K562 (cell line): ENCODE measurements at regions not wholly inside any gene's neighbourhood (a gene's known extent, or its start where the extent isn't known, plus 50 kb on each side); places are given as distances from the start of the nearest gene placed in this dataset.

Experiments
- ATAC-seq: fragments of 200-7000 bp; cut with Tn5 transposase; 3 replicates; pipeline ENCODE4 v1.9.1; 2020; ENCODE audit warnings: moderate library complexity
- BruUV-seq: library from RNA; stranded (reverse); fragments of 400-500 nt; replicated peaks from 2 replicates; lab custom pipeline; 2021; lab: Mats Ljungman, UMichigan
- CTCF ChIA-PET: fragments of 300-600 bp; formaldehyde crosslinking; extraction: SDS; loops from one replicate; lab custom pipeline; 2021; ENCODE audit warnings: low intra/inter-chr PET ratio; lab: Yijun Ruan, JAX
- POLR2A ChIA-PET: fragments of 300-600, 350-650 bp; sonication (Branson Sonifier 250); formaldehyde crosslinking; extraction: SDS; loops from one replicate; lab custom pipeline; 2021; ENCODE audit warnings: antibody characterized with exemption, inconsistent platforms; lab: Yijun Ruan, JAX
- DNase-seq, 4 experiments: peaks; one replicate each; pipeline versions ENCODE4 v3.0.0 to v3.0.0-alpha.2; 2011 to 2018; ENCODE audit warnings: low spot score in 3 of 4, mixed read lengths in 3 of 4; ENCODE audit errors: extremely low read depth in 1 of 4
- FAIRE-seq: peaks from 2 replicates; lab custom pipeline; 2011; peaks lifted over from hg19 to GRCh38; lab: Jason Lieb, UNC
- H2AFZ ChIP-seq: 2 replicates; pipeline ENCODE4 v1.6.0; 2011; ENCODE audit warnings: low read depth, low read length, control low read depth, inconsistent platforms
- H3K27ac ChIP-seq: fragments of 200-600 bp; 3 replicates; pipeline ENCODE4 v1.8.0; 2011; ENCODE audit warnings: low read depth, mild to moderate bottlenecking, control low read depth, inconsistent platforms, low read length, moderate library complexity, mixed read lengths; ENCODE audit errors: extremely low read depth
- H3K27me3 ChIP-seq, 2 experiments: fragments of 300-600 bp in 1 of 2; 2 replicates in 1 of 2; 3 replicates in 1 of 2; pipeline versions ENCODE4 v1.6.0 to v1.8.0; 2011; ENCODE audit warnings: inconsistent platforms in 2 of 2, low read length in 2 of 2, mild to moderate bottlenecking in 1 of 2, mixed read lengths in 1 of 2, moderate library complexity in 1 of 2; ENCODE audit not compliant: control insufficient read depth in 2 of 2, insufficient read depth in 2 of 2
- H3K36me3 ChIP-seq: fragments of 300-600 bp; 3 replicates; pipeline ENCODE4 v1.8.0; 2011; ENCODE audit warnings: mild to moderate bottlenecking, low read length, inconsistent platforms; ENCODE audit not compliant: control insufficient read depth, insufficient read depth
- H3K4me1 ChIP-seq, 2 experiments: fragments of 200-600 bp in 1 of 2; replicated peaks in 1 of 2; 2 replicates in 1 of 2; 3 replicates in 1 of 2; pipeline versions ENCODE4 v1.5.1 to v1.8.0; 2011; ENCODE audit warnings: inconsistent platforms in 2 of 2, low read length in 2 of 2, mild to moderate bottlenecking in 1 of 2, mixed read lengths in 1 of 2, moderate library complexity in 1 of 2; ENCODE audit not compliant: control insufficient read depth in 2 of 2, insufficient read depth in 2 of 2
- H3K4me2 ChIP-seq: 2 replicates; pipeline ENCODE4 v1.6.1; 2011; ENCODE audit warnings: low read length, control low read depth, inconsistent platforms, mixed read lengths; ENCODE audit not compliant: insufficient read depth
- H3K4me3 ChIP-seq: fragments of 200-600 bp; sonication (generic), shearing (Covaris generic); 2 replicates; pipeline ENCODE4 v1.5.1; 2016; ENCODE audit warnings: control low read depth, inconsistent platforms
- H3K79me2 ChIP-seq: fragments of 200-600 bp; 3 replicates; pipeline ENCODE4 v1.8.0; 2011; ENCODE audit warnings: low read length, inconsistent platforms; ENCODE audit not compliant: control insufficient read depth, insufficient read depth
- H3K9ac ChIP-seq, 2 experiments: 2 replicates each; pipeline versions ENCODE4 v1.6.0 to v1.6.1; 2011; ENCODE audit warnings: low read depth in 2 of 2, low read length in 2 of 2, control low read depth in 1 of 2, inconsistent platforms in 1 of 2, mild to moderate bottlenecking in 1 of 2, mixed read lengths in 1 of 2; ENCODE audit not compliant: insufficient read depth in 1 of 2
- H3K9me1 ChIP-seq: one replicate; pipeline ENCODE4 v1.6.0; 2011; ENCODE audit warnings: inconsistent platforms, mild to moderate bottlenecking, low read length, moderate library complexity; ENCODE audit not compliant: control insufficient read depth, insufficient read depth
- H3K9me3 ChIP-seq: replicated peaks from 2 replicates; pipeline ENCODE4 v1.5.1; 2011; ENCODE audit warnings: low read depth, low read length, inconsistent platforms; ENCODE audit not compliant: control insufficient read depth, insufficient read depth
- H4K20me1 ChIP-seq: replicated peaks from 2 replicates; pipeline ENCODE4 v1.6.1; 2011; ENCODE audit warnings: low read length, inconsistent platforms, mixed read lengths; ENCODE audit not compliant: control insufficient read depth, insufficient read depth
- ATF4 ChIP-seq: fragments of 450-650 bp; formaldehyde crosslinking; IDR thresholded peaks from 2 replicates; pipeline ENCODE4 v1.4.0; 2022; ENCODE audit warnings: mild to moderate bottlenecking, moderate library complexity
- BCOR ChIP-seq: fragments of 450-650 bp; IDR thresholded peaks from 2 replicates; pipeline ENCODE4 v1.6.1; 2016
- CBFA2T2 ChIP-seq: fragments of 450-650 bp; conservative IDR thresholded peaks from 2 replicates; pipeline ENCODE4 v1.6.1; 2017; ENCODE audit warnings: mild to moderate bottlenecking
- CREM ChIP-seq: IDR thresholded peaks from 2 replicates; pipeline ENCODE4 v1.6.1; 2014; ENCODE audit warnings: antibody characterized with exemption, low read depth
- DMBX1 ChIP-seq: fragments of 250-450 bp; sonication (Bioruptor Pico); IDR thresholded peaks from 2 replicates; pipeline ENCODE4 v1.8.0; 2022; ENCODE audit warnings: inconsistent platforms, mild to moderate bottlenecking, moderate library complexity, borderline replicate concordance
- EGR1 ChIP-seq: fragments of 450-650 bp; conservative IDR thresholded peaks from 2 replicates; pipeline ENCODE4 v1.6.1; 2017; ENCODE audit warnings: mild to moderate bottlenecking
- ILF3 ChIP-seq: fragments of 450-650 bp; IDR thresholded peaks from 2 replicates; pipeline ENCODE4 v1.6.1; 2018; ENCODE audit warnings: antibody characterized with exemption, mild to moderate bottlenecking, moderate library complexity, borderline replicate concordance
- KAT7 ChIP-seq: sonication (generic); formaldehyde crosslinking; IDR thresholded peaks from 2 replicates; pipeline ENCODE4 v1.8.0; 2022; ENCODE audit warnings: missing genetic modification reagents, mild to moderate bottlenecking, borderline replicate concordance
- KDM2B ChIP-seq: fragments of 250-450 bp; sonication (Bioruptor Pico); IDR thresholded peaks from 2 replicates; pipeline ENCODE4 v1.8.0; 2021; ENCODE audit warnings: mild to moderate bottlenecking, moderate library complexity
- NKRF ChIP-seq: fragments of 450-650 bp; IDR thresholded peaks from 2 replicates; pipeline ENCODE4 v1.6.1; 2016; ENCODE audit warnings: borderline replicate concordance
- PHB ChIP-seq: fragments of 250-450 bp; sonication (Bioruptor Pico); IDR thresholded peaks from 2 replicates; pipeline ENCODE4 v1.5.0; 2021
- RNF2 ChIP-seq: sonication (generic); IDR thresholded peaks from 2 replicates; pipeline ENCODE4 v1.6.1; 2016
- TEAD2 ChIP-seq: fragments of 450-650 bp; IDR thresholded peaks from 2 replicates; pipeline ENCODE4 v1.6.1; 2016; ENCODE audit warnings: missing genetic modification characterization, control low read depth, missing compliant biosample characterization
- TOE1 ChIP-seq, 2 experiments: fragments of 450-650 bp in 1 of 2; sonication (generic) in 1 of 2; formaldehyde crosslinking in 1 of 2; IDR thresholded peaks; 2 replicates each; pipeline versions ENCODE4 v1.7.1 to v1.8.0; 2016 to 2022; ENCODE audit warnings: borderline replicate concordance in 2 of 2, mild to moderate bottlenecking in 2 of 2, antibody characterized with exemption in 1 of 2, inconsistent platforms in 1 of 2, low read depth in 1 of 2, missing genetic modification reagents in 1 of 2, moderate library complexity in 1 of 2
- ZNF174 ChIP-seq: fragments of 250-450 bp; sonication (Bioruptor Pico); IDR thresholded peaks from 2 replicates; pipeline ENCODE4 v1.4.0; 2020; ENCODE audit warnings: mild to moderate bottlenecking
- ZNF76 ChIP-seq: fragments of 250-450 bp; sonication (Bioruptor Pico); IDR thresholded peaks from 2 replicates; pipeline ENCODE4 v1.4.0; 2020; ENCODE audit warnings: mild to moderate bottlenecking, moderate library complexity, borderline replicate concordance
- ZSCAN32 ChIP-seq: fragments of 450-650 bp; formaldehyde crosslinking; IDR thresholded peaks from 2 replicates; pipeline ENCODE4 v1.4.0; 2020; ENCODE audit warnings: mild to moderate bottlenecking, moderate library complexity
- WGBS: fragments of 100-300 bp; shearing (Covaris generic); methylation state at CpG from one replicate; pipeline ENCODE4 v1.1.6; 2016; ENCODE audit warnings: low coverage, mixed read lengths; ENCODE audit not compliant: insufficient coverage; ENCODE audit errors: missing lambda C conversion rate; 5-methylcytosine and 5-hydroxymethylcytosine counted together
- in situ Hi-C: fragments of 300-500 bp; cut with MboI; formaldehyde crosslinking; loops from 4 replicates; pipeline ENCODE4 v1.15.0; 2018; ENCODE audit warnings: inconsistent platforms, mixed read lengths
- intact Hi-C: fragments of 100-400 bp; cut with micrococcal nuclease; formaldehyde crosslinking; loops from 2 replicates; pipeline ENCODE4 v1.14.2; 2022
- TF ChIP-seq, protein P1 (sequence below): sonication (generic); formaldehyde crosslinking; IDR thresholded peaks from 2 replicates; pipeline ENCODE4 v1.8.0; 2022; ENCODE audit warnings: mild to moderate bottlenecking, low read depth, missing genetic modification reagents
- TF ChIP-seq, protein P2 (sequence below), 2 experiments: fragments of 450-650 bp; IDR thresholded peaks; 2 replicates each; pipeline ENCODE4 v1.6.1; 2016

DNA sequence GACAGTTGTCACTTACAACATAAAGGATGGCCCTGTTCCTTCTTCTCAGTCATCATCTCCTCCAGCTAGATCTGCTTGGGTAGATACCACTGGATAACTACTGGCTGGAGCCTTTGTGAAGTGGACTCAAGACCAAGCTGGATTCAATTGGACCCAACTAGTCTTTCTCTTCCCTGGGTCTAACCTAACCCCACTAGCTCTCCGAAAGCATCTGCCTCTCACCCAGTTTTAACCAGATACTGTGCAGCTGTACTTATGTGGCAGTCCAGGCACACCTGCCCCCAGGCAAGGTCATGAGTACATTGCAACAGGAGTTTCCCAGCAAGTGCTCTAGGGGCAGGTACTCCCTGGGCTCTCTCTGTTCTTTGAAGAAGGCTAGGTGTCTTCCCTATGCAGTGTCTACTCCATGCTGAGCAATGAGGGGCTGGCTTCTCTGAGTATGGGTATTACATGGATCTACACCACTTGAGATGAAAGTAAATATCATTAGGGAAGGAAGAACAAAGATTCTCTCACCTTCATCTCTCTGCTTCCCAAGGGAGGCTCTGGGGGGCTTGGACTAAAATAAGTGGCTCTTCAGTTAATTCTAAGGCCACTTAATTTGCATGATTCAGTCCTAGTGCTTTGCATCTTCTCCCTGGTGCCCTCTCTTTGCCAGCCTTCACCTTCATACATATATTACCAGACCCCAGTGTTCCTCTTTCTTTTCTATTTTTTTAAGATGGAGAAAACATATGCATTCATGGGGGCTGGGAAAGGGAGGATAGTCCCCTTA, 236.1 kb downstream of the NXPE2 start:
- no peak for ATAC-seq
- H2AFZ ChIP-seq = no peak overlapping the region

More for the DNA sequence above, 236.1 kb downstream of the NXPE2 start:
- no peak for DNase-seq
- H3K4me1 ChIP-seq = no peaks in the 10 kb centered on the region
- in situ Hi-C loops = no loop called here
- intact Hi-C loops = no loop called here
- no peak overlapping the region for H3K4me2 ChIP-seq
- H3K27me3 ChIP-seq = no peaks in the 10 kb centered on the region
- H3K79me2 ChIP-seq = no peaks in the 10 kb centered on the region
- no peaks in the 10 kb centered on the region for H3K36me3 ChIP-seq
- H3K9me3 ChIP-seq = no peaks in the 10 kb centered on the region
- ChIA-PET POLR2A (no interaction called here), CTCF (no interaction called here)
- 0% methylated on average over 1 of the region's 1 CpG for WGBS
- H3K4me3 ChIP-seq = no peak overlapping the region
- no peak for FAIRE-seq
- no peak overlapping the region for H3K9ac ChIP-seq
- H3K9me1 ChIP-seq = no peaks in the 10 kb centered on the region
- no TSS peak for BruUV-seq
- TF ChIP-seq ILF3 (no peak), CBFA2T2 (no peak), BCOR (no peak), PHB (CRISPR knock-in tag) (no peak), DMBX1 (no peak), KAT7 (no peak), CREM (no peak), EGR1 (no peak), ATF4 (no peak), TOE1 (IDR thresholded peaks at IDR 0.05; ENCODE audit: borderline replicate concordance) (no peak), TOE1 (CRISPR knock-in tag; IDR thresholded peaks at IDR 0.05; ENCODE audit: borderline replicate concordance, low read depth) (no peak), TEAD2 (tag) (no peak), KDM2B (no peak), ZSCAN32 (CRISPR knock-in tag) (no peak), ZNF174 (CRISPR knock-in tag) (no peak), RNF2 (no peak), NKRF (no peak), ZNF76 (CRISPR knock-in tag) (no peak)
- TF ChIP-seq, protein P1, sequence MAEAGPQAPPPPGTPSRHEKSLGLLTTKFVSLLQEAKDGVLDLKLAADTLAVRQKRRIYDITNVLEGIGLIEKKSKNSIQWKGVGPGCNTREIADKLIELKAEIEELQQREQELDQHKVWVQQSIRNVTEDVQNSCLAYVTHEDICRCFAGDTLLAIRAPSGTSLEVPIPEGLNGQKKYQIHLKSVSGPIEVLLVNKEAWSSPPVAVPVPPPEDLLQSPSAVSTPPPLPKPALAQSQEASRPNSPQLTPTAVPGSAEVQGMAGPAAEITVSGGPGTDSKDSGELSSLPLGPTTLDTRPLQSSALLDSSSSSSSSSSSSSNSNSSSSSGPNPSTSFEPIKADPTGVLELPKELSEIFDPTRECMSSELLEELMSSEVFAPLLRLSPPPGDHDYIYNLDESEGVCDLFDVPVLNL (CRISPR knock-in tag) = no peak
- TF ChIP-seq, protein P2, sequence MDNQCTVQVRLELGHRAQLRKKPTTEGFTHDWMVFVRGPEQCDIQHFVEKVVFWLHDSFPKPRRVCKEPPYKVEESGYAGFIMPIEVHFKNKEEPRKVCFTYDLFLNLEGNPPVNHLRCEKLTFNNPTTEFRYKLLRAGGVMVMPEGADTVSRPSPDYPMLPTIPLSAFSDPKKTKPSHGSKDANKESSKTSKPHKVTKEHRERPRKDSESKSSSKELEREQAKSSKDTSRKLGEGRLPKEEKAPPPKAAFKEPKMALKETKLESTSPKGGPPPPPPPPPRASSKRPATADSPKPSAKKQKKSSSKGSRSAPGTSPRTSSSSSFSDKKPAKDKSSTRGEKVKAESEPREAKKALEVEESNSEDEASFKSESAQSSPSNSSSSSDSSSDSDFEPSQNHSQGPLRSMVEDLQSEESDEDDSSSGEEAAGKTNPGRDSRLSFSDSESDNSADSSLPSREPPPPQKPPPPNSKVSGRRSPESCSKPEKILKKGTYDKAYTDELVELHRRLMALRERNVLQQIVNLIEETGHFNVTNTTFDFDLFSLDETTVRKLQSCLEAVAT (IDR thresholded peaks at IDR 0.05) = no peak
- H4K20me1 ChIP-seq = no peaks in the 10 kb centered on the region
- H3K27ac ChIP-seq = no peak overlapping the region
